ENCODE measurements at regions not wholly inside any gene's neighbourhood (a gene's known extent, or its start where the extent isn't known, plus 50 kb on each side); places are given as distances from the start of the nearest gene placed in this dataset.
"Not testable (repeated sequence)": the region's sequence is repeated elsewhere in the genome, so short reads cannot be mapped to it uniquely, and the experiment has no call there.

DNA sequence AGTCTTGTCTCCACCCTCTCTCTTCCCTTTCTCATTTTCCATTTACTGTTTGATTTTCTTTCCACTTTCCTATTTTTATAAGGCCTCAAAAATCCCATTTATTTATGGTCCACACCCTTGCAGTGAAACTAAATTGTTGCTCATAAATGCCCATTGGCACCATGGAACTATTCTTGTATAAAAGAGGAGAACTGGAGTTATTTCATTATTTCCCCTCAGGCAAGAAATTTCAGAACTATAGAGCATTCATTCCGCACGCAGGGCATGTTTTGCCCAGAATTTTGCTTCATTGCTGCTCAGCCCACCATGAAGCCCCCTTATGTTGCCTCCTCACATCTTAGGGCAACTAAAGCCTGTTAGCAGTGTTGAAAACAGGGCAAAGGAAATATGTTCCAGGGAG is 113.7 kb upstream of the MMADHC start:
- TF ChIP-seq, protein P1, sequence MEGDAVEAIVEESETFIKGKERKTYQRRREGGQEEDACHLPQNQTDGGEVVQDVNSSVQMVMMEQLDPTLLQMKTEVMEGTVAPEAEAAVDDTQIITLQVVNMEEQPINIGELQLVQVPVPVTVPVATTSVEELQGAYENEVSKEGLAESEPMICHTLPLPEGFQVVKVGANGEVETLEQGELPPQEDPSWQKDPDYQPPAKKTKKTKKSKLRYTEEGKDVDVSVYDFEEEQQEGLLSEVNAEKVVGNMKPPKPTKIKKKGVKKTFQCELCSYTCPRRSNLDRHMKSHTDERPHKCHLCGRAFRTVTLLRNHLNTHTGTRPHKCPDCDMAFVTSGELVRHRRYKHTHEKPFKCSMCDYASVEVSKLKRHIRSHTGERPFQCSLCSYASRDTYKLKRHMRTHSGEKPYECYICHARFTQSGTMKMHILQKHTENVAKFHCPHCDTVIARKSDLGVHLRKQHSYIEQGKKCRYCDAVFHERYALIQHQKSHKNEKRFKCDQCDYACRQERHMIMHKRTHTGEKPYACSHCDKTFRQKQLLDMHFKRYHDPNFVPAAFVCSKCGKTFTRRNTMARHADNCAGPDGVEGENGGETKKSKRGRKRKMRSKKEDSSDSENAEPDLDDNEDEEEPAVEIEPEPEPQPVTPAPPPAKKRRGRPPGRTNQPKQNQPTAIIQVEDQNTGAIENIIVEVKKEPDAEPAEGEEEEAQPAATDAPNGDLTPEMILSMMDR (IDR thresholded peaks at IDR 0.05; ENCODE audit: extremely low read depth, insufficient read depth, missing control alignments), result no peak
- DNase-seq (ENCODE audit: low spot score), result no peak
- in situ Hi-C loops (cut with MboI; ENCODE audit: low pct_unique_long_range_greater_than_20kb, low sequenced_read_pairs, unreplicated experiment), result no loop called here

DNA sequence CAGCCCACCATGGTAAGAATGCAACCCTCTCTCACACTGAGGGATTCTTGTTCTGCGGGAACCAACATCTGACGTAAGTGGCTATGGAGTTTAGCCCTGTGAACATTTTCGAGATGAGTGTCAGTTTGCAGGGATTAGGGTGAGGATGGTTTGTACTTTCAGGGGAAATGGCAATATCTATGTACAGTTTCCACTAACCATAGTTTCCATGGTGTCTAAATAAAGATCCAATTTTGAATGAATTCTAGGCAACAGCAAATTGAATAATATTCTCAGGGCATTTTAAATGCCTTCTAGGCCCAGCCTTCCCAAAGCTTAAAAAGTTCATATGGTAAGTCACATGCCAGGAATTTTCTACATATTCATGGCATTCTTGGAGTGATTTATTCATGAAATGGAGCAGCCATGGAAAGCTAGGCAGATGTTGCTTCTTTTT is 105.4 kb upstream of the MMADHC start:
- no peak for DNase-seq (ENCODE audit: low spot score)
- in situ Hi-C loops (cut with MboI; ENCODE audit: low pct_unique_long_range_greater_than_20kb, low sequenced_read_pairs, unreplicated experiment), result no loop called here
- TF ChIP-seq, protein P1 (IDR thresholded peaks at IDR 0.05; ENCODE audit: extremely low read depth, insufficient read depth, missing control alignments), result no peak

DNA sequence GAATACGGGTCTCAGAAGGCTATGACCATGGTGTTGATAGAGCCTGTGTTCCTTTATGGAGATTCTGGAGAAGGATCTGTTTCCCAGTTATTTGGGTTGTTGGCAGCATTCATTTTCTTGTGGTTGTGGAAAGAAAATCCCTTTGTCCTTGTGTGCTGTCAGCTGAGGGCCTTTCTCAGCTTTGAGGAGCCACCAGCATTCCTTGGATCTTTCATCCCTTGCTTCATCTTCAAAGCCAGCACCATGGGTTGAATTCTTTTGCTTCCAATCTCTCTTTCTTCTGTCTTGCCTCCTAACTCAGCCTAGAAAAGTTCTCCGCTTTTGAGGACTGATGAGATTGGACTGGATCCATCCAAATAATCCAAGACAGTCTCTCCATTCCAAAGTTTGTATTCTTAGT is 103.2 kb upstream of the MMADHC start:
- DNase-seq (ENCODE audit: low spot score), result no peak
- TF ChIP-seq, protein P1 (IDR thresholded peaks at IDR 0.05; ENCODE audit: extremely low read depth, insufficient read depth, missing control alignments), result no peak
- in situ Hi-C loops (cut with MboI; ENCODE audit: low pct_unique_long_range_greater_than_20kb, low sequenced_read_pairs, unreplicated experiment), result no loop called here

DNA sequence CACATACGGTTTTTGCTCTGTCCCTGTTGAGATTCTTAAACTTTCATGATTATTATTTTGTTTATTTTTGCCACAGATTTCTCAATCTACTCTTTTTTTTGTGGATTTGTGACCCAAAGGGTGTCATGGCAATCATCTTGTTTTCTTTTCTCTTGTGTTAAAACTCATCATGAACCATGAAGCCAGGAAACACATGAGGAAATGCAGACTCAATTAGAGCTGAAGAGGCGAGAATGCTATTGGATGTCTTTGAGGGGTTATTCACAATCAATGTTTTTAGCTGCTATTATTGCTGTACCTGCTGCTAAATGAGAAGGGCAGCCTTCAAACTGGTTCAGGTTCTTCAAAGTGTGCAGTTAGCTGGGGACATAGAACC is 99.5 kb upstream of the MMADHC start:
- DNase-seq (ENCODE audit: low spot score), result no peak
- TF ChIP-seq, protein P1 (IDR thresholded peaks at IDR 0.05; ENCODE audit: extremely low read depth, insufficient read depth, missing control alignments), result no peak
- in situ Hi-C loops (cut with MboI; ENCODE audit: low pct_unique_long_range_greater_than_20kb, low sequenced_read_pairs, unreplicated experiment), result no loop called here

DNA sequence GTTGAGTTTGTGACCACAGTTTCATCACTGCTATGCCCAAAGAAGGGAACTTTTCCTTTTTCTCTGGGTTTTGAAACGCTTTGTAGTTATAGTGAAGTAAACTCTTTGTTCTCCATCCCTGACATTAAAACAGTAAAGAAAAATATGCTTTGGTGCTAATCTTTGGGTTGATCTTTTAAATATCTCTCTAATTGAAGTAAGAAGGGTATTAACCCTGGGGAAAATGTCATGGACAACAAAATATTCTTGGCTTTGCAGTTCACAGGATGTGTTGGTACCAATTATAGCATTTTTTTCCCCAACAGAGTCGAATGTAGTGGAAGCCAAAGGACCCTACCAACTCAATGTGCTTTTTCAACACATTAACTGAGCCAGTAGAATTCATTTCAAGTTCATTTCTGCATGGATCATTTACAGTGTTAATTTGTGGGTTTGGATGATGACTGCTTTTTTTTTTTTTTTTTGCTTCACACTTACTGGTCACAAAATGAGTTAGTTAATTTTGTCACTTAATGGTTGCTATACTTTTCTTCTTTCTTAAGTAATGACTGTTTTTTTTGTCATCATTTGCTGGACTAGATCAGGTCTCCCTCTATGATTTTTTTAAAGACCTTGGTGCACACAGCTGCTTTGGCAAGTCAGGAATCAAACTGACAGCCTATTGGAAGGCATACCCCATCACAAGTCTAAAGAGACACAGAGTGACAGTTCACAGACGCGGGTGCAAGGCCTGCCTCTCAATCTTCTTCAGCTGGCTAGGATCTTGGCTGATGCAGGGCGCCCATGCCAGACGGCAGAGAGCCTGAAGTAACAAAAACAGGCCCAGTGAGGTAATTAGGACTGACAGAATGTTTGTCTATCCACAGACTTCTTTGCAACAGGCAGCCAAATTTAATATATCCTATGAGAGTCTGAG is 98.8 kb upstream of the MMADHC start:
- in situ Hi-C loops (cut with MboI; ENCODE audit: low pct_unique_long_range_greater_than_20kb, low sequenced_read_pairs, unreplicated experiment), result no loop called here
- no peak for DNase-seq (ENCODE audit: low spot score)
- TF ChIP-seq, protein P1 (IDR thresholded peaks at IDR 0.05; ENCODE audit: extremely low read depth, insufficient read depth, missing control alignments), result no peak

DNA sequence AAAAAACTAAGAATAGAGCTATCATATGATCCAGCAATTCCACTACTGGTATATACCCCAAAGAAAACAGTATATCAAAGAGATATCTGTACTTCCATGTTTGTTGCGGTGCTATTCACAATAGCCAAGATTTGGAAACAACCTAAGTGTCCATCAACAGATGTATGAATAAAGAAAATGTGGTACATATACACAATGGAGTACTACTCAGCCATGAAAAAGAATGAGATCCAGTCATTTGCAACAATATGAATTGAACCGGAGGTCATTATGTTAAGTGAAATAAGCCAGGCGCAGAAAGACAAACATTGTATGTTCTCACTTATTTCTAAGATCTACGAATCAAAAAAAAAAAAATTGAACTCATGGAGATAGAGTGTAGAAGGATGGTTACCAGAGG is 97.8 kb upstream of the MMADHC start:
- DNase-seq (ENCODE audit: low spot score); in situ Hi-C loops (cut with MboI; ENCODE audit: low pct_unique_long_range_greater_than_20kb, low sequenced_read_pairs, unreplicated experiment): not testable (repeated sequence)

DNA sequence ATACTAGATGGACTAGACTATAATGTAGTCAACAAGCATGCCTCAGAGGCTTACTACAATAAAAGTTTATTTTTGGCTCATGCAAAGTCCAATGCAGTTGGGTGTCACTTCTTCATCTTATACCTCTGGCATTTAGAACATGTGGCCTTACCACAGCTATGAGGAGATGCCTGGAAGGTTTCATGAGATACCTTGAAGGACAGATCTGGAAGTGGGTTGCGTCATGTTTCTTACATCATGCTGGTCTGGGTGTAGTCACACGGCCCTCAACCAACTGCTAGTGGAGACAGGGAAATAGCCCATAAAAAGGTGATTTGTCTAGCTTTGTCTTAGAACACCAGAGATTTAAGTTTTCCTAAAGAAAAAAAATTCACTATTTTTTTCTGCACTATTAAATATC is 91.7 kb upstream of the MMADHC start:
- DNase-seq (ENCODE audit: low spot score), result no peak
- in situ Hi-C loops (cut with MboI; ENCODE audit: low pct_unique_long_range_greater_than_20kb, low sequenced_read_pairs, unreplicated experiment), result no loop called here
- TF ChIP-seq, protein P1 (IDR thresholded peaks at IDR 0.05; ENCODE audit: extremely low read depth, insufficient read depth, missing control alignments), result no peak

All from GM13977 (cell line).